Peyer's patch (tissue), 4 donors: ENCODE measurements at regions not wholly inside any gene's neighbourhood (a gene's known extent, or its start where the extent isn't known, plus 50 kb on each side); places are given as distances from the start of the nearest gene placed in this dataset.

Experiments used
- CTCF ChIP-seq, 6 experiments: fragments of 450-650 bp in 4 of 6; fragments of 200-600 bp in 2 of 6; sonication (generic) in 1 of 6; IDR thresholded peaks; one replicate each; pipeline ENCODE4 v1.5.1; 2017 to 2019; ENCODE audit warnings: antibody characterized with exemption in 6 of 6, mild to moderate bottlenecking in 3 of 6, moderate library complexity in 1 of 6
- POLR2A ChIP-seq, 2 donors: fragments of 450-650 bp; IDR thresholded peaks; one replicate each; pipeline ENCODE4 v1.5.1; 2017; ENCODE audit warnings: antibody characterized with exemption in 2 of 2, mild to moderate bottlenecking in 2 of 2, moderate library complexity in 2 of 2

GRCh38 chr13:62407871-62408270 is 992.2 kb upstream of the PCDH20 start:
- TF ChIP-seq CTCF (IDR thresholded peaks at IDR 0.05) (no peak), POLR2A (IDR thresholded peaks at IDR 0.05) (no peak)
